Aorta (tissue), 5 donors: ENCODE measurements at regions not wholly inside any gene's neighbourhood (a gene's known extent, or its start where the extent isn't known, plus 50 kb on each side); places are given as distances from the start of the nearest gene placed in this dataset.

ENCODE experiments used
- ATAC-seq: fragments of 200-7000 bp; cut with Tn5 transposase; one replicate; pipeline ENCODE4 v1.9.1; 2022; ENCODE audit warnings: moderate library complexity; ENCODE audit not compliant: low FRiP score
- DNase-seq, 2 donors: peaks; one replicate each; pipeline ENCODE4 v3.0.0-alpha.2; 2020
- H3K27ac ChIP-seq, 2 donors: one replicate each; pipeline ENCODE4 v1.5.1; 2013; ENCODE audit warnings: low read length in 2 of 2, mild to moderate bottlenecking in 2 of 2, moderate library complexity in 2 of 2, control low read depth in 1 of 2, inconsistent platforms in 1 of 2, low read depth in 1 of 2
- H3K27me3 ChIP-seq, 2 donors: one replicate each; pipeline ENCODE4 v1.6.1; 2013; ENCODE audit warnings: control low read depth in 1 of 2, low read length in 1 of 2, mild to moderate bottlenecking in 1 of 2, moderate library complexity in 1 of 2; ENCODE audit not compliant: insufficient read depth in 2 of 2, control insufficient read depth in 1 of 2
- H3K36me3 ChIP-seq, 2 donors: one replicate each; pipeline ENCODE4 v1.6.1; 2013; ENCODE audit warnings: control low read depth in 1 of 2, low read length in 1 of 2, mild to moderate bottlenecking in 1 of 2; ENCODE audit not compliant: insufficient read depth in 2 of 2, control insufficient read depth in 1 of 2
- H3K4me1 ChIP-seq, 2 donors: one replicate each; pipeline ENCODE4 v1.6.1; 2013; ENCODE audit warnings: low read length in 2 of 2, control low read depth in 1 of 2, mild to moderate bottlenecking in 1 of 2, moderate library complexity in 1 of 2; ENCODE audit not compliant: insufficient read depth in 2 of 2, control insufficient read depth in 1 of 2
- H3K4me3 ChIP-seq, 2 donors: one replicate each; pipeline ENCODE4 v1.5.1; 2013; ENCODE audit warnings: low read length in 2 of 2, control low read depth in 1 of 2, mild to moderate bottlenecking in 1 of 2
- H3K9me3 ChIP-seq: one replicate; pipeline ENCODE4 v1.6.1; 2013; ENCODE audit warnings: mild to moderate bottlenecking, low read length; ENCODE audit not compliant: control insufficient read depth
- WGBS, 2 donors: extraction: QIAGEN DNeasy Blood & Tissue Kit; methylation state at CpG; one replicate each; pipeline ENCODE4 v1.1.7; 2013; 5-methylcytosine and 5-hydroxymethylcytosine counted together
- intact Hi-C, 2 donors: fragments of 100-400 bp; cut with DNase I; formaldehyde crosslinking; loops; one replicate each; pipeline versions ENCODE4 v1.14.2 to v1.15.0; 2022
- donor health status: healthy with polysubstance abuse.
- donor health status: Bipolar disorder and iron deficiency.
- donor health status: DM: no; HTN: no; CAD: no.
- donor health status: DM: no; HTN: no; CAD: no.
- donor health status: DM: yes; HTN: yes; CAD: no.

GRCh38 chr18:77187189-77187588 is 54.6 kb upstream of the MBP start:
- H3K4me3 ChIP-seq: no peak overlapping the region
- H3K27me3 ChIP-seq: no peaks in the 10 kb centered on the region
- no peaks in the 10 kb centered on the region for H3K4me1 ChIP-seq
- H3K9me3 ChIP-seq: peaks cover 3% of the 10 kb centered on the region
- no peak overlapping the region for H3K27ac ChIP-seq
- DNase-seq (no peak), ATAC-seq (no peak)
- intact Hi-C loops: no loop called here
- no peaks in the 10 kb centered on the region for H3K36me3 ChIP-seq
- WGBS, 2 donors: 72 to 83% methylated on average over 4 of the region's 4 CpGs

GRCh38 chr18:77191071-77191751 is 58.4 kb upstream of the GALR1 start:
- intact Hi-C loops: no loop called here
- Histone ChIP-seq H3K27me3 (no peaks in the 10 kb centered on the region), H3K4me1 (no peaks in the 10 kb centered on the region), H3K36me3 (no peaks in the 10 kb centered on the region), H3K4me3 (no peak overlapping the region), H3K27ac (no peak overlapping the region), H3K9me3 (peaks cover 1% of the 10 kb centered on the region)
- WGBS, 2 donors: 65 to 72% methylated on average over 1 of the region's 1 CpG
- ATAC-seq (no peak), DNase-seq (no peak)

GRCh38 chr18:77197073-77197472 is 52.6 kb upstream of the GALR1 start:
- 60 to 75% methylated on average over 2 of the region's 2 CpGs for WGBS, 2 donors

GRCh38 chr18:77198663-77199062 is 51.0 kb upstream of the GALR1 start:
- Histone ChIP-seq H3K27ac (no peak overlapping the region), H3K9me3 (no peaks in the 10 kb centered on the region), H3K27me3 (no peaks in the 10 kb centered on the region), H3K36me3 (no peaks in the 10 kb centered on the region), H3K4me3 (no peak overlapping the region), H3K4me1 (no peaks in the 10 kb centered on the region)
- WGBS, 2 donors: 86 to 88% methylated on average over 16 of the region's 16 CpGs
- ATAC-seq (peak; percentile 76), DNase-seq (no peak)
- intact Hi-C loops: no loop called here

More at GRCh38 chr18:77197073-77197472, 52.6 kb upstream of the GALR1 start:
- no peak for DNase-seq
- Histone ChIP-seq H3K4me1 (no peaks in the 10 kb centered on the region), H3K4me3 (no peak overlapping the region), H3K9me3 (no peaks in the 10 kb centered on the region), H3K36me3 (no peaks in the 10 kb centered on the region), H3K27ac (no peak overlapping the region), H3K27me3 (no peaks in the 10 kb centered on the region)
- no peak for ATAC-seq
- intact Hi-C loops: no loop called here

- intact Hi-C loops: no loop called here
- no peaks in the 10 kb centered on the region for H3K9me3 ChIP-seq
- ATAC-seq (no peak), DNase-seq (no peak)
- no peak overlapping the region for H3K27ac ChIP-seq
- H3K4me3 ChIP-seq: no peak overlapping the region
- H3K27me3 ChIP-seq: no peaks in the 10 kb centered on the region
- no peaks in the 10 kb centered on the region for H3K36me3 ChIP-seq
- no peaks in the 10 kb centered on the region for H3K4me1 ChIP-seq
Observed at GRCh38 chr18:77199707-77200106, 49.9 kb upstream of the GALR1 start.
